Esophagus muscularis mucosa (tissue), 4 donors: ENCODE measurements at regions not wholly inside any gene's neighbourhood (a gene's known extent, or its start where the extent isn't known, plus 50 kb on each side); places are given as distances from the start of the nearest gene placed in this dataset.

Experiments
- EP300 ChIP-seq: sonication (generic); formaldehyde crosslinking; IDR thresholded peaks from one replicate; pipeline ENCODE4 v1.6.1; 2017; ENCODE audit warnings: antibody characterized with exemption
- POLR2A ChIP-seq: fragments of 450-650 bp; IDR thresholded peaks from one replicate; pipeline ENCODE4 v1.6.1; 2017; ENCODE audit warnings: antibody characterized with exemption, moderate library complexity, mild to moderate bottlenecking, low read depth
- POLR2AphosphoS5 ChIP-seq, 2 donors: sonication (generic); formaldehyde crosslinking; IDR thresholded peaks; one replicate each; pipeline ENCODE4 v1.6.1; 2017; ENCODE audit warnings: antibody characterized with exemption in 2 of 2
- TF ChIP-seq, protein P1 (sequence below), 3 experiments: fragments of 200-600 bp in 2 of 3; fragments of 450-650 bp in 1 of 3; sonication (generic) in 2 of 3; IDR thresholded peaks; one replicate each; pipeline ENCODE4 v1.5.1; 2017 to 2019; ENCODE audit warnings: antibody characterized with exemption in 3 of 3, mild to moderate bottlenecking in 2 of 3, moderate library complexity in 1 of 3

- TF ChIP-seq, protein P1, sequence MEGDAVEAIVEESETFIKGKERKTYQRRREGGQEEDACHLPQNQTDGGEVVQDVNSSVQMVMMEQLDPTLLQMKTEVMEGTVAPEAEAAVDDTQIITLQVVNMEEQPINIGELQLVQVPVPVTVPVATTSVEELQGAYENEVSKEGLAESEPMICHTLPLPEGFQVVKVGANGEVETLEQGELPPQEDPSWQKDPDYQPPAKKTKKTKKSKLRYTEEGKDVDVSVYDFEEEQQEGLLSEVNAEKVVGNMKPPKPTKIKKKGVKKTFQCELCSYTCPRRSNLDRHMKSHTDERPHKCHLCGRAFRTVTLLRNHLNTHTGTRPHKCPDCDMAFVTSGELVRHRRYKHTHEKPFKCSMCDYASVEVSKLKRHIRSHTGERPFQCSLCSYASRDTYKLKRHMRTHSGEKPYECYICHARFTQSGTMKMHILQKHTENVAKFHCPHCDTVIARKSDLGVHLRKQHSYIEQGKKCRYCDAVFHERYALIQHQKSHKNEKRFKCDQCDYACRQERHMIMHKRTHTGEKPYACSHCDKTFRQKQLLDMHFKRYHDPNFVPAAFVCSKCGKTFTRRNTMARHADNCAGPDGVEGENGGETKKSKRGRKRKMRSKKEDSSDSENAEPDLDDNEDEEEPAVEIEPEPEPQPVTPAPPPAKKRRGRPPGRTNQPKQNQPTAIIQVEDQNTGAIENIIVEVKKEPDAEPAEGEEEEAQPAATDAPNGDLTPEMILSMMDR (IDR thresholded peaks at IDR 0.05), result no peak
- TF ChIP-seq EP300, result no peak
- TF ChIP-seq POLR2A, result no peak
- no peak for TF ChIP-seq POLR2AphosphoS5 (IDR thresholded peaks at IDR 0.05)
These were observed 171.1 kb upstream of the PITX2 start for GRCh38 chr4:110793890-110794554.
